Right renal pelvis (tissue), 4 donors: ENCODE measurements at regions not wholly inside any gene's neighbourhood (a gene's known extent, or its start where the extent isn't known, plus 50 kb on each side); places are given as distances from the start of the nearest gene placed in this dataset.

ENCODE experiments used
- DNase-seq, 4 donors: peaks; one replicate each; pipeline ENCODE4 v3.0.0-alpha.2; 2013; ENCODE audit warnings: low read depth in 4 of 4, low spot score in 3 of 4, missing footprints in 1 of 4

- DNase-seq: no peak
Observed at GRCh38 chr9:13383216-13383615, 103.7 kb upstream of the MPDZ start.

DNA sequence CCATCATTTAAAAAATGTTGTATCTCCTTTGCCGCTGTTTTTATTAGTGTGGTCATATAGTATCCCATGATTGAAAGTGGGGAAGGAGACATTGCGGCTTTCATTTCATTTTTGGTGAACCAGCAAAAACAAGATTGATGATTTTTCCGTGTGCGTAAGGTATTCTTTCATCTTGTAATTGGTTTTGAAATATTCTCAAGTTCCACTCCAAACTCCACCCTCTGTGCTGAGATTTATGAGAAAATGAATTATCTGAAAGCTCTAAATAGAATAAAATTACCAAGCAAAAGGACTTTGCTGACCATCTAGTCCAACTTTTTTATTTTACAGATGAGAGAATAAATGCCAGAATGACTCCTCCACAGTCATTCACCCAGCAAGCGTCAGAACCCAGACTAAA is 103.1 kb upstream of the MPDZ start:
- DNase-seq: no peak

- DNase-seq: no peak
Observed at GRCh38 chr9:13380903-13381302, 101.4 kb upstream of the MPDZ start.

DNA sequence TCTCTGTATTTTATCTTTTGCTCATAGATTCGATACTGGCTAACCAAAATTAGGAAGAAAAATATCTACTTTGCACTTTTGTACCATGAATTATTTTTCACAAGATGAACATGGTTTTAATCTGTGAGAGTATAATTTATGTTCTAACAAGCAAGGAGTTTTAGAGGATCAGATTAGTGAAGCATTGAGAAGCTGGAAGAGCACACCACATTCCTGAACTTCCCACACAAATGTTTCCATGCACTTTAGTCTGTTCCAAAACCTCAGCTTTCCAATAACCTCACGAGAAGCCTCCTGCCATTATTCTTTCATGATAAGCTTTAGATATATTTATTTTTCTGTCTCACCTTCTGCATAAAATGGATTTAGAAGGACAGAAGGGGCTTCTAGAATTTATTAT is 98.7 kb upstream of the MPDZ start:
- no peak for DNase-seq

DNA sequence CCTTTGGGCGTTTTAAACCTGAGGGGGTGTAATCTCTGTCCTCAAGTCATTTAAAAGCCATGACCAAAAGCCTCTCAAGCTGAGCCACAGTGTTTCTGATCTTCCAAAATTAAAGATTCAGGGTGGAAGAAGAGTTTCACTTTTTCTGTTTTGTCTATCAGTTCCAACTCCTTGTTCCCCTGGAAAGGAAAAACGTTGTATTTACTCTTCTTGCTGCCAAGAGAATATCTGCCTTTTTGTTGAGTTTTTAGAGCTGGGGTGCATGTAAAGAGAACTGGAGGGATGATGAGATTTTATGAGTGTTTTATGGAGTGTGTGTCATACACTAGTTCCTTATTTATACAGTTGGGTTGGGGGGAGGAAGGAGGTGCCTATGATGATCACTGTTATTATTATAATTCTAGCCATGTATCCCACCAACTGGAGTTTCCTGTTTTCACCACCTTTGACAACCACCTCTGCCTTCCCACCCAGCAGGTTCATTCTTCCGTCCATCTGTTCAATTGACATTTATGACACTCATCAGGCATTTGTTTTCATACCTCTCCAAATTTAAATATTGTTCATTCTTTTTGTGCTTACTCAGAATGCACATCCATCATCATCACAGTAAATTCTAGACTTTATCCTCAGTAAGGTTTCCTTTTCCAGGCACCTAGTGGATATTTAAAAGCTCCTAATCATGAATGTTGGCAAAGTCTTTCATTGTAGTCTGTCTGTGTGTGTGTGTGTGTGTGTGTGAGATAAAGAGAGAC is 97.9 kb upstream of the MPDZ start:
- no peak for DNase-seq

- DNase-seq: no peak
Observed at GRCh38 chr9:13372510-13372909, 93.0 kb upstream of the MPDZ start.

- DNase-seq: no peak
Observed at GRCh38 chr9:13369431-13369830, 89.9 kb upstream of the MPDZ start.

- DNase-seq: no peak
Observed at GRCh38 chr9:13367784-13368183, 88.3 kb upstream of the MPDZ start.

GRCh38 chr9:13364271-13365000 is 84.9 kb upstream of the MPDZ start:
- no peak for DNase-seq

DNA sequence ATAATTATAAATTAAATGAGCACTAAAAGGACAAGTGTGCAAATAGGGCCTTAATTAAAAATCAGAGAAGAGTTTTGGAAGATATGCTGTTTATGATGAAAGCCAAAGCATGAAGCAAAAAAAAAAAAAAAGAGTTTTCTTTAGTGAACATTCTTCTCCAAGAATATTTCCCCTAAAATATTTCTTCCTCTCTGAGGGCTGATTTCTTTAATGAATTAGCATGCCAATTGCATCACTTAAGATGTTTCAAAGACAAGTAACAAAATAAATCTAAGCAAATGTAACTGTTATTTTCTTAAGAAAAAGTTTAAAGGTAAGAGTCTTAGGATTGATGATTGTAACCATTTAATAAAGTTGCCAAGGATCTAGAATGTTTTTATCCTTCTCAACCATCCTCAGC is 81.6 kb upstream of the MPDZ start:
- DNase-seq: no peak

DNA sequence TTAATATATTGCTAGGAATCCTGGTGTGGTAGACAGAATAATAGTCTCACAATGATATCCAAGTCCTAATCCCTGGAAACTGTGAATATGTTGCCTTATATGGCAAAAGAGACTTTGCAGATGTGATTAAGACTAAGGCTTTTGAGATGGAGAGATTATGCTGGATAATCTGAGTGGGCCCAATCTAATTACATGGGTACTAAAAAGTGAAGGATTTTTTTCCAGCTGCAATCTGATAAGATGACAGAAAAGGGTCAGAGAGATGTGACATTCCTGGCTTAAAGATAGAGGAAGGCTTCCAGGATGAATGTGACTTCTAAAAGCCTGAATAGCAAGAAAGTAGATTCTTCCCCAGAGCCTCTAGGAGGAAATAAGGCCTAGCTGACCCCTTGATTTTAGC is 80.7 kb upstream of the MPDZ start:
- no peak for DNase-seq

DNA sequence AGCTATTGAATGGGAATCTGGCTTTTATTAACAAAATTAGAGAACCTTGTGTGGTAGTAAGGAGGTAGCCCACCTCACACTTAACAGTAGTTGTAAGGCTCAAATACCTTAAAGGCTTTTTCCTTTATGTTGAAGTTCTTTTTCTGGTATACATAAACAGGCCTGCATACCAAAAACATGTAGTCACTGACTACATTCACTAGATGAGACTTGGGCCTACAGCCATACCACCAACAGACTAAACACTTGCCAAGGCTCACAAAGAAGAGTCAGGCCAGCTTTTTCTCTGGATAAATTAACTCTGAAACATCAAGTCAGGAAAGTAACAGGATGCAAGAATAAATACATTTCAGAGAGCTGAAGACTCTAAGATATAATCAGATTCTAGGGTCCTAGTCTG is 78.6 kb upstream of the MPDZ start:
- DNase-seq: no peak

DNA sequence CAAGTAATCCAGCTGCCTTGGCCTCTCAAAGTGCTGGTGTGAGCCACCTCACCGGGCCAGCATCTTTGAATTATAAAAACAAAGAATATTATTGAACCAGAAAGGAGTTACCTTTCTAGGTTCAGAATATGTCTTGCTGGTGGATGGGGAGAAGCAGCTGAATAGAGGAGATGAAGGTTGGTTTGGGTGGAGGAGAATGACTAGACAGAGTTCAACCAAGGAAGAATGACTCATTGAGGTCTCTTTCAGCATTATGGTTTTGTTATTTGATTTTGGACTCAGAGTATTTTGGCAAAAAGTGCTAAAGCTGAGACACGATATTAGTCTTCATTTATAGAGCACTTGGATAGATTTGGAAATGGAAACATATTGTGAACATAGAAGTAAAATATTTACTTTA is 75.2 kb upstream of the MPDZ start:
- DNase-seq: no peak

DNA sequence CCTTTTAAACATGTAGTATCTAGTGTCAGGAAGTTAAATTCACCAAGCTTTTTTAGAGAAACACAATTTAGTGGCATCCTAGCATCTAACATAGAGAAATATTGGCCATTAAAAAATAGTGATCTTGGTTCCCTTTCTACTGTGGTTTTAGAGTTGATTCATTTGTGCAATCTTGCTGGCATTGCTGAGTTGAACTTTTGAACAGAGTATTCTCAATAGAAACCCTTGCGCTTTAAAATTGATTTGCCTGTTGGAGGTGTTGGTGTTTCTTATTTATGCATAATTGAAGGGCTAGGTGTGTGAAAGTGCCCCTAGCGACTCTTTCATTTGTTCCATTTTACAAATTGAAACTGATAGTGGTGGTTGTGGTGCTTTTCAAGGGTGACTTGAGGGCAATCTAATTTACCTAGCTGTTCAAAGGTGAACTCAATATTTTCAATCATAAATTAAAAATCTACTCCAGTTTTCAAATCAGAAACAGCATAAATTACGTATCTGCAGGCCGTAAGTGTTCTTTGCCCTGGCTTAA is 73.0 kb upstream of the MPDZ start:
- DNase-seq: no peak

GRCh38 chr9:13351778-13352386 is 72.4 kb upstream of the MPDZ start:
- DNase-seq: peak in 3 of 4 donors; percentile 22 to 38 (median 31)

DNA sequence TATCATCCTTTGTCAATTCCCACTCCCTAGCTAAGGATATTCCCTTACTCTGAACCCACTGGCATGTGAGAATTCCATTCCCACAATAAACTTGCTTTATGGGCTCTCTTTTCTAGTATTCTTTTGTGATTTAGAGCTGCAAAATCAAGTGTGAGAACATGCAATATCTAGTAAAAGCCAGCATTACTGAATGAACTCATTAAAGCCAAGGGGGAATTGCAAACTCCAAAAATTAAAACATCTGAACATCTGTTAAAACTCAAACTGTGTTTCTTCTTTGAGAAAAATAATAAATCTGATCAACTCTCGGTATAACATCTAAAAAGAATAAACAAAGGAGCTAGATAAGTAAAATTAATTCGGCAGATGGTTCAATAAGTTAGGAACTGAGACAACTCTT is 53.1 kb upstream of the MPDZ start:
- peak in 1 of 4 donors; percentile 3 for DNase-seq

- DNase-seq: no peak
Observed at GRCh38 chr9:13331320-13331719, 51.8 kb upstream of the MPDZ start.

DNA sequence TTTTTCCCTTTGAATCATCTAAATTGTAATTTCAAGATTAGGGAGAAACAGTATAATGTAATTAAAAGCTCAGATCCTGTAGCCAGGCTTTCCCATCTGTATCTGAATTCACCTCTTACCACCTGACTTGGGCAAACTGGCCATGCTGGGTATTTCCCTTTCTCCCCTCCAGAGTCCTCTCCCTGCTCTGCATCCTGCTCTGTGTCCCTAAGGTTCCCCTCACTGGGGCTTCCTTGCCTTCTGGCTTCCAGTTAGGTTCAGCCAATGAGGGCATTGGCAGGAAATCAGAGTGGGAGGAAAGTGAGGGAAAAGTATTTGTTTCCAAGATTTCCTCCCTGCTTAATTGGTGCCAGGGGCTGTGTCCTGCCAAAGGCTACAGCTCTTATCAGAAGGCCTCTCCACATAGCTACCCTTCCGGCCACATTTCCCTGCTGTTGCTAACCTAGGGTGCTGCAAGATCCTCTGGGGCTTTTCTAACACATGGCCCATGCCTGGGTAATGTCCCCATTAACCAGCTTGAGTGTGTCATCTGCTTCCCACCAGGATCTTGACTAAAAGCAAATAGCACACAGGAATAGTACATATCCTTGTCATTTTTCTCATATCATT is 51.0 kb upstream of the MPDZ start:
- no peak for DNase-seq
